ENCODE measurements at regions not wholly inside any gene's neighbourhood (a gene's known extent, or its start where the extent isn't known, plus 50 kb on each side); places are given as distances from the start of the nearest gene placed in this dataset.

DNA sequence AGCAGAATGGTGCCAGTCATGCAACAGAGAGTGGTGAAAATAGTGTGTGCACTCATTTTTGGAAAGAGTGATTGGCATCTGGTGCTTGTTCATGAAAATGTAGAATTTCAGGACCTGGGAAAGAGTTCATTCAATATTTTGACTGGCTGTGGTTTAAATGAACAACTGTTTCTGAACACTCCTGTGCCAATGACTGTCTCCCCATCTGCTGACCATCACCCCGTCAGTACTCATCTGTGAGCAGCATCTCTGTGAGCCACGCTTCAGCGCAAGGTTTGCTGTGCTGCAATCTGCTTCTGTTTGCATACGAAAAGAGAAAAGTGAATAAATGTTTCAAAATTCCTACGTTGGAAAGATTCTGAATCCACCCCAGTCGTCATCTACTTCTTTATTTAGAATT is 77.9 kb upstream of the RUNX1 start:
- Mint-ChIP-seq H3K27ac (ENCODE audit: unreplicated experiment) (no peak overlapping the region), H3K27me3 (ENCODE audit: unreplicated experiment) (peaks cover 2% of the 10 kb centered on the region), H3K36me3 (ENCODE audit: unreplicated experiment) (peaks cover 7% of the 10 kb centered on the region), H3K4me3 (ENCODE audit: unreplicated experiment) (no peak overlapping the region), H3K9me3 (ENCODE audit: unreplicated experiment) (no peaks in the 10 kb centered on the region), H3K4me1 (ENCODE audit: low read depth, unreplicated experiment) (peaks cover 3% of the 10 kb centered on the region)
- DNase-seq = no peak
- TF ChIP-seq CTCF (IDR thresholded peaks at IDR 0.05; ENCODE audit: partially characterized antibody, unreplicated experiment) = no peak

GRCh38 chr21:35120631-35121180 is 71.6 kb upstream of the RUNX1 start:
- Mint-ChIP-seq H3K9me3 (ENCODE audit: unreplicated experiment) (no peaks in the 10 kb centered on the region), H3K4me3 (ENCODE audit: unreplicated experiment) (no peak overlapping the region), H3K36me3 (ENCODE audit: unreplicated experiment) (peaks cover 7% of the 10 kb centered on the region), H3K27ac (ENCODE audit: unreplicated experiment) (no peak overlapping the region), H3K27me3 (ENCODE audit: unreplicated experiment) (no peaks in the 10 kb centered on the region), H3K4me1 (ENCODE audit: low read depth, unreplicated experiment) (no peaks in the 10 kb centered on the region)
- no peak for DNase-seq
- no peak for TF ChIP-seq CTCF (IDR thresholded peaks at IDR 0.05; ENCODE audit: partially characterized antibody, unreplicated experiment)

- Mint-ChIP-seq H3K4me1 (ENCODE audit: low read depth, unreplicated experiment) (no peaks in the 10 kb centered on the region), H3K9me3 (ENCODE audit: unreplicated experiment) (no peaks in the 10 kb centered on the region), H3K27me3 (ENCODE audit: unreplicated experiment) (no peaks in the 10 kb centered on the region), H3K27ac (ENCODE audit: unreplicated experiment) (no peak overlapping the region), H3K36me3 (ENCODE audit: unreplicated experiment) (peaks cover 5% of the 10 kb centered on the region), H3K4me3 (ENCODE audit: unreplicated experiment) (no peak overlapping the region)
- no peak for DNase-seq
- TF ChIP-seq CTCF (IDR thresholded peaks at IDR 0.05; ENCODE audit: partially characterized antibody, unreplicated experiment) = no peak
These were observed 70.5 kb upstream of the RUNX1 start for GRCh38 chr21:35119501-35120047.

GRCh38 chr21:35116777-35117176 is 67.7 kb upstream of the RUNX1 start:
- H3K27ac Mint-ChIP-seq (ENCODE audit: unreplicated experiment) = no peak overlapping the region
- no peaks in the 10 kb centered on the region for H3K9me3 Mint-ChIP-seq (ENCODE audit: unreplicated experiment)
- H3K27me3 Mint-ChIP-seq (ENCODE audit: unreplicated experiment) = no peaks in the 10 kb centered on the region
- H3K4me3 Mint-ChIP-seq (ENCODE audit: unreplicated experiment) = no peak overlapping the region
- no peak for TF ChIP-seq CTCF (IDR thresholded peaks at IDR 0.05; ENCODE audit: partially characterized antibody, unreplicated experiment)
- H3K4me1 Mint-ChIP-seq (ENCODE audit: low read depth, unreplicated experiment) = no peaks in the 10 kb centered on the region
- DNase-seq = no peak
- H3K36me3 Mint-ChIP-seq (ENCODE audit: unreplicated experiment) = no peaks in the 10 kb centered on the region

- Mint-ChIP-seq H3K36me3 (ENCODE audit: unreplicated experiment) (no peaks in the 10 kb centered on the region), H3K27ac (ENCODE audit: unreplicated experiment) (no peak overlapping the region), H3K4me1 (ENCODE audit: low read depth, unreplicated experiment) (no peaks in the 10 kb centered on the region), H3K27me3 (ENCODE audit: unreplicated experiment) (no peaks in the 10 kb centered on the region), H3K9me3 (ENCODE audit: unreplicated experiment) (no peaks in the 10 kb centered on the region), H3K4me3 (ENCODE audit: unreplicated experiment) (no peak overlapping the region)
- DNase-seq = no peak
- TF ChIP-seq CTCF (IDR thresholded peaks at IDR 0.05; ENCODE audit: partially characterized antibody, unreplicated experiment) = no peak
These were observed 64.0 kb upstream of the RUNX1 start for GRCh38 chr21:35113064-35113463.
